Ectodermal cell (in vitro differentiated cells): ENCODE measurements at regions not wholly inside any gene's neighbourhood (a gene's known extent, or its start where the extent isn't known, plus 50 kb on each side); places are given as distances from the start of the nearest gene placed in this dataset.

ENCODE experiments used
- H3K27ac ChIP-seq: 2 replicates; pipeline ENCODE4 v1.7.0; 2013; ENCODE audit warnings: mild to moderate bottlenecking, low read depth, low read length; ENCODE audit not compliant: insufficient read depth, poor library complexity, severe bottlenecking
- H3K27me3 ChIP-seq: 2 replicates; pipeline ENCODE4 v1.7.0; 2013; ENCODE audit warnings: mild to moderate bottlenecking, low read length; ENCODE audit not compliant: insufficient read depth, control insufficient read depth, poor library complexity, severe bottlenecking
- H3K36me3 ChIP-seq: one replicate; pipeline ENCODE4 v1.7.0; 2013; ENCODE audit warnings: low read length; ENCODE audit not compliant: control insufficient read depth, insufficient read depth
- H3K4me1 ChIP-seq: one replicate; pipeline ENCODE4 v1.7.0; 2013; ENCODE audit warnings: low read length; ENCODE audit not compliant: control insufficient read depth, insufficient read depth
- H3K4me3 ChIP-seq: 2 replicates; pipeline ENCODE4 v1.7.0; 2013; ENCODE audit warnings: low read depth, low read length, control low read depth; ENCODE audit not compliant: insufficient read depth
- H3K9me3 ChIP-seq: 2 replicates; pipeline ENCODE4 v1.7.0; 2013; ENCODE audit warnings: mild to moderate bottlenecking, low read length, moderate library complexity; ENCODE audit not compliant: control insufficient read depth
- WGBS, 2 experiments: methylation state at CpG; one replicate each; pipeline ENCODE4 v1.1.7; 2013; ENCODE audit warnings: missing lambda C conversion rate in 2 of 2; 5-methylcytosine and 5-hydroxymethylcytosine counted together

- WGBS, 2 experiments, result 95% methylated on average over 14 of the region's 14 CpGs
- Histone ChIP-seq H3K4me1 (no peaks in the 10 kb centered on the region), H3K36me3 (no peaks in the 10 kb centered on the region), H3K27ac (no peak overlapping the region), H3K27me3 (no peaks in the 10 kb centered on the region), H3K4me3 (no peak overlapping the region), H3K9me3 (no peaks in the 10 kb centered on the region)
Observed at GRCh38 chr5:2124434-2125170, 241.9 kb upstream of the IRX4 start.

- Histone ChIP-seq H3K36me3 (no peaks in the 10 kb centered on the region), H3K27me3 (no peaks in the 10 kb centered on the region), H3K9me3 (no peaks in the 10 kb centered on the region), H3K4me1 (no peaks in the 10 kb centered on the region), H3K4me3 (no peak overlapping the region), H3K27ac (no peak overlapping the region)
- WGBS, 2 experiments, result 91 to 92% methylated on average over 7 of the region's 7 CpGs
Observed at GRCh38 chr5:2123874-2124273, 241.1 kb upstream of the IRX4 start.

- H3K27ac ChIP-seq, result no peak overlapping the region
- no peak overlapping the region for H3K4me3 ChIP-seq
- H3K4me1 ChIP-seq, result no peaks in the 10 kb centered on the region
- H3K36me3 ChIP-seq, result no peaks in the 10 kb centered on the region
- no peaks in the 10 kb centered on the region for H3K27me3 ChIP-seq
- 94 to 96% methylated on average over 4 of the region's 4 CpGs for WGBS, 2 experiments
- no peaks in the 10 kb centered on the region for H3K9me3 ChIP-seq
Observed at GRCh38 chr5:2120361-2120760, 237.6 kb upstream of the IRX4 start.

GRCh38 chr5:2119573-2119972, 236.8 kb upstream of the IRX4 start:
- Histone ChIP-seq H3K36me3 (no peaks in the 10 kb centered on the region), H3K27ac (no peak overlapping the region), H3K9me3 (no peaks in the 10 kb centered on the region), H3K27me3 (no peaks in the 10 kb centered on the region), H3K4me3 (no peak overlapping the region), H3K4me1 (no peaks in the 10 kb centered on the region)
- WGBS, 2 experiments, result 89 to 91% methylated on average over 6 of the region's 6 CpGs

- H3K27ac ChIP-seq, result no peak overlapping the region
- H3K4me1 ChIP-seq, result peaks cover 3% of the 10 kb centered on the region
- H3K9me3 ChIP-seq, result no peaks in the 10 kb centered on the region
- H3K36me3 ChIP-seq, result no peaks in the 10 kb centered on the region
- no peaks in the 10 kb centered on the region for H3K27me3 ChIP-seq
- H3K4me3 ChIP-seq, result no peak overlapping the region
- WGBS, 2 experiments, result 82 to 84% methylated on average over 9 of the region's 9 CpGs
Observed at GRCh38 chr5:2113348-2114131, 230.8 kb upstream of the IRX4 start.

GRCh38 chr5:2112173-2113025, 229.7 kb upstream of the IRX4 start:
- 93 to 94% methylated on average over 28 of the region's 28 CpGs for WGBS, 2 experiments
- Histone ChIP-seq H3K36me3 (no peaks in the 10 kb centered on the region), H3K4me3 (no peak overlapping the region), H3K27ac (no peak overlapping the region), H3K4me1 (peaks cover 3% of the 10 kb centered on the region), H3K27me3 (no peaks in the 10 kb centered on the region), H3K9me3 (no peaks in the 10 kb centered on the region)

- H3K27me3 ChIP-seq, result no peaks in the 10 kb centered on the region
- H3K4me1 ChIP-seq, result peaks cover 3% of the 10 kb centered on the region
- H3K9me3 ChIP-seq, result no peaks in the 10 kb centered on the region
- H3K4me3 ChIP-seq, result no peak overlapping the region
- H3K36me3 ChIP-seq, result no peaks in the 10 kb centered on the region
- 92 to 94% methylated on average over 36 of the region's 36 CpGs for WGBS, 2 experiments
- H3K27ac ChIP-seq, result no peak overlapping the region
Observed at GRCh38 chr5:2111569-2112105, 228.9 kb upstream of the IRX4 start.

GRCh38 chr5:2110934-2111462, 228.3 kb upstream of the IRX4 start:
- Histone ChIP-seq H3K4me3 (no peak overlapping the region), H3K4me1 (peaks cover 3% of the 10 kb centered on the region), H3K9me3 (no peaks in the 10 kb centered on the region), H3K27me3 (no peaks in the 10 kb centered on the region), H3K27ac (no peak overlapping the region), H3K36me3 (no peaks in the 10 kb centered on the region)
- 94 to 96% methylated on average over 17 of the region's 17 CpGs for WGBS, 2 experiments

- 91 to 93% methylated on average over 19 of the region's 19 CpGs for WGBS, 2 experiments
- H3K4me3 ChIP-seq, result no peak overlapping the region
- no peaks in the 10 kb centered on the region for H3K27me3 ChIP-seq
- H3K9me3 ChIP-seq, result no peaks in the 10 kb centered on the region
- H3K27ac ChIP-seq, result no peak overlapping the region
- H3K36me3 ChIP-seq, result no peaks in the 10 kb centered on the region
- H3K4me1 ChIP-seq, result peaks cover 3% of the 10 kb centered on the region
Observed at GRCh38 chr5:2110137-2110933, 227.6 kb upstream of the IRX4 start.
